A673 (cell line): ENCODE measurements at regions not wholly inside any gene's neighbourhood (a gene's known extent, or its start where the extent isn't known, plus 50 kb on each side); places are given as distances from the start of the nearest gene placed in this dataset.

Experiments used
- BruUV-seq: library from RNA; stranded (reverse); fragments of 400-500 nt; replicated peaks from 2 replicates; lab custom pipeline; 2021; lab: Mats Ljungman, UMichigan
- CTCF ChIA-PET: fragments of 300-600 bp; sonication (Branson Sonifier 250); formaldehyde crosslinking; loops from one replicate; lab custom pipeline; 2022; ENCODE audit warnings: antibody characterized with exemption; lab: Charles Lee
- POLR2A ChIA-PET: fragments of 300-600 bp; sonication (Branson Sonifier 250); formaldehyde crosslinking; loops from one replicate; lab custom pipeline; 2022; ENCODE audit warnings: antibody characterized with exemption; ENCODE audit not compliant: low non-redundant PET; lab: Charles Lee
- DNase-seq: peaks from one replicate; pipeline ENCODE4 v3.0.0-alpha.2; 2015; ENCODE audit warnings: low spot score
- H3K27ac ChIP-seq: fragments of 200-600 bp; sonication (generic); 2 replicates; pipeline ENCODE4 v1.5.1; 2016; ENCODE audit warnings: mixed run types, low read depth, mild to moderate bottlenecking, mixed read lengths, antibody characterized with exemption, low read length; ENCODE audit not compliant: poor library complexity, severe bottlenecking
- H3K27me3 ChIP-seq: fragments of 200-600 bp; sonication (generic); replicated peaks from 2 replicates; pipeline ENCODE4 v1.6.1; 2017; ENCODE audit warnings: mixed run types, low read depth, mild to moderate bottlenecking, mixed read lengths, antibody characterized with exemption, low read length; ENCODE audit not compliant: insufficient read depth, poor library complexity
- H3K36me3 ChIP-seq: fragments of 200-600 bp; sonication (generic); 2 replicates; pipeline ENCODE4 v1.6.1; 2016; ENCODE audit warnings: mixed run types, mild to moderate bottlenecking, mixed read lengths, antibody characterized with exemption, low read length; ENCODE audit not compliant: insufficient read depth, poor library complexity, severe bottlenecking
- H3K4me1 ChIP-seq: fragments of 200-600 bp; sonication (generic); 2 replicates; pipeline ENCODE4 v1.6.1; 2017; ENCODE audit warnings: mixed run types, mild to moderate bottlenecking, mixed read lengths, antibody characterized with exemption, low read length; ENCODE audit not compliant: insufficient read depth, poor library complexity, severe bottlenecking
- H3K4me3 ChIP-seq: fragments of 200-600 bp; sonication (generic); 2 replicates; pipeline ENCODE4 v1.5.1; 2016; ENCODE audit warnings: low read depth, mixed run types, mild to moderate bottlenecking, mixed read lengths, low read length; ENCODE audit not compliant: poor library complexity, severe bottlenecking
- H3K9me3 ChIP-seq: fragments of 200-600 bp; sonication (generic); 2 replicates; pipeline ENCODE4 v1.6.1; 2016; ENCODE audit warnings: mixed run types, low read depth, mild to moderate bottlenecking, mixed read lengths, antibody characterized with exemption, low read length; ENCODE audit not compliant: poor library complexity, severe bottlenecking
- CTCF ChIP-seq: fragments of 300-800, 200-600 bp; sonication (generic); conservative IDR thresholded peaks from 2 replicates; pipeline ENCODE4 v1.5.1; 2017; ENCODE audit warnings: low read depth, mild to moderate bottlenecking, antibody characterized with exemption, low read length, moderate library complexity, mixed read lengths
- EZH2 ChIP-seq: fragments of 200-600 bp; sonication (generic); IDR thresholded peaks from 2 replicates; pipeline ENCODE4 v1.6.1; 2017; ENCODE audit warnings: borderline replicate concordance, low read depth, mild to moderate bottlenecking, mixed read lengths, antibody characterized with exemption, low read length; ENCODE audit not compliant: poor library complexity, severe bottlenecking
- intact Hi-C: fragments of 100-400 bp; cut with micrococcal nuclease; formaldehyde crosslinking; loops from one replicate; pipeline ENCODE4 v1.10.0; 2022; ENCODE audit not compliant: unreplicated experiment

- CTCF ChIA-PET: interaction anchor here (0.7 kb wide), 1 partner anchor 543 kb away, joined by 3 read pairs; no protein-coding TSS in a partner anchor
- no TSS peak for BruUV-seq
Measured at GRCh38 chrX:7219153-7219705, 71.3 kb upstream of the PUDP start.

GRCh38 chrX:7218321-7219152 lies 70.6 kb upstream of the PUDP start:
- H3K4me3 ChIP-seq: no peak overlapping the region
- no peak for DNase-seq
- ChIA-PET POLR2A (no interaction called here), CTCF (interaction anchor here (0.7 kb wide), 1 partner anchor 542 kb away, joined by 3 read pairs; no protein-coding TSS in a partner anchor)
- intact Hi-C loops: no loop called here
- no peaks in the 10 kb centered on the region for H3K36me3 ChIP-seq
- no peaks in the 10 kb centered on the region for H3K9me3 ChIP-seq
- H3K27ac ChIP-seq: no peak overlapping the region
- H3K4me1 ChIP-seq: no peaks in the 10 kb centered on the region
- no TSS peak for BruUV-seq
- TF ChIP-seq CTCF (no peak), EZH2 (no peak)
- H3K27me3 ChIP-seq: no peaks in the 10 kb centered on the region

More at GRCh38 chrX:7219153-7219705, 71.3 kb upstream of the PUDP start:
- Histone ChIP-seq H3K4me3 (no peak overlapping the region), H3K27ac (no peak overlapping the region), H3K36me3 (no peaks in the 10 kb centered on the region), H3K4me1 (no peaks in the 10 kb centered on the region), H3K27me3 (no peaks in the 10 kb centered on the region), H3K9me3 (no peaks in the 10 kb centered on the region)
- no peak for DNase-seq
- intact Hi-C loops: no loop called here
- TF ChIP-seq CTCF (no peak), EZH2 (no peak)
- POLR2A ChIA-PET: no interaction called here

- H3K27me3 ChIP-seq: no peaks in the 10 kb centered on the region
- no peaks in the 10 kb centered on the region for H3K36me3 ChIP-seq
- TF ChIP-seq CTCF (no peak), EZH2 (no peak)
- no peak for DNase-seq
- no peak overlapping the region for H3K4me3 ChIP-seq
- BruUV-seq: no TSS peak
- no peaks in the 10 kb centered on the region for H3K9me3 ChIP-seq
- H3K4me1 ChIP-seq: no peaks in the 10 kb centered on the region
- intact Hi-C loops: no loop called here
- H3K27ac ChIP-seq: no peak overlapping the region
- ChIA-PET POLR2A (no interaction called here), CTCF (no interaction called here)
Measured at GRCh38 chrX:7216981-7217587, 69.1 kb upstream of the PUDP start.
